Upper lobe of left lung (tissue), 6 donors: ENCODE measurements at regions not wholly inside any gene's neighbourhood (a gene's known extent, or its start where the extent isn't known, plus 50 kb on each side); places are given as distances from the start of the nearest gene placed in this dataset.

Source experiments
- ATAC-seq, 2 donors: fragments of 200-7000 bp; cut with Tn5 transposase; one replicate each; pipeline ENCODE4 v1.9.1; 2022; ENCODE audit warnings: mild to moderate bottlenecking in 2 of 2, moderate library complexity in 2 of 2; ENCODE audit not compliant: low FRiP score in 2 of 2
- DNase-seq, 2 donors: peaks; one replicate each; pipeline ENCODE4 v3.0.0-alpha.2; 2019 to 2020
- H3K27ac ChIP-seq, 4 donors: fragments of 200-600 bp; sonication (generic); one replicate each; pipeline ENCODE4 v1.5.1; 2016 to 2019
- H3K27me3 ChIP-seq, 4 donors: fragments of 200-600 bp; sonication (generic); one replicate each; pipeline ENCODE4 v1.5.1; 2017 to 2019
- H3K36me3 ChIP-seq, 4 donors: fragments of 200-600 bp; sonication (generic); one replicate each; pipeline ENCODE4 v1.5.1; 2016 to 2019
- H3K4me1 ChIP-seq, 4 donors: fragments of 200-600 bp; sonication (generic); one replicate each; pipeline ENCODE4 v1.5.1; 2018 to 2019
- H3K4me3 ChIP-seq, 4 donors: fragments of 200-600 bp; sonication (generic); one replicate each; pipeline ENCODE4 v1.5.1; 2017 to 2019; ENCODE audit warnings: mild to moderate bottlenecking in 2 of 4, moderate library complexity in 1 of 4
- H3K9me3 ChIP-seq, 4 donors: fragments of 200-600 bp; sonication (generic); one replicate each; pipeline ENCODE4 v1.5.1; 2018 to 2019
- EP300 ChIP-seq, 4 donors: sonication (generic); formaldehyde crosslinking; IDR thresholded peaks; one replicate each; pipeline ENCODE4 v1.5.1; 2017; ENCODE audit warnings: antibody characterized with exemption in 4 of 4, control low read depth in 2 of 4
- POLR2A ChIP-seq, 4 donors: fragments of 450-650 bp; IDR thresholded peaks; one replicate each; pipeline ENCODE4 v1.5.1; 2016 to 2017; ENCODE audit warnings: antibody characterized with exemption in 4 of 4, mild to moderate bottlenecking in 2 of 4
- POLR2AphosphoS5 ChIP-seq, 2 donors: sonication (generic); formaldehyde crosslinking; IDR thresholded peaks; one replicate each; pipeline ENCODE4 v1.5.1; 2017; ENCODE audit warnings: antibody characterized with exemption in 2 of 2
- WGBS, 2 donors: methylation state at CpG; one replicate each; pipeline ENCODE4 v1.1.5; 2017 to 2018; 5-methylcytosine and 5-hydroxymethylcytosine counted together
- TF ChIP-seq, protein P1 (sequence below), 6 experiments: fragments of 450-650 bp in 4 of 6; fragments of 200-600 bp in 2 of 6; sonication (generic) in 2 of 6; IDR thresholded peaks; one replicate each; pipeline ENCODE4 v1.5.1; 2016 to 2019; ENCODE audit warnings: antibody characterized with exemption in 6 of 6
- donor health status: DM: no; HTN: no; CAD: no; lungs with moderate emphysema.
- donor health status: DM: no; HTN: yes; CAD: no; lungs with severe emphysema.

DNA sequence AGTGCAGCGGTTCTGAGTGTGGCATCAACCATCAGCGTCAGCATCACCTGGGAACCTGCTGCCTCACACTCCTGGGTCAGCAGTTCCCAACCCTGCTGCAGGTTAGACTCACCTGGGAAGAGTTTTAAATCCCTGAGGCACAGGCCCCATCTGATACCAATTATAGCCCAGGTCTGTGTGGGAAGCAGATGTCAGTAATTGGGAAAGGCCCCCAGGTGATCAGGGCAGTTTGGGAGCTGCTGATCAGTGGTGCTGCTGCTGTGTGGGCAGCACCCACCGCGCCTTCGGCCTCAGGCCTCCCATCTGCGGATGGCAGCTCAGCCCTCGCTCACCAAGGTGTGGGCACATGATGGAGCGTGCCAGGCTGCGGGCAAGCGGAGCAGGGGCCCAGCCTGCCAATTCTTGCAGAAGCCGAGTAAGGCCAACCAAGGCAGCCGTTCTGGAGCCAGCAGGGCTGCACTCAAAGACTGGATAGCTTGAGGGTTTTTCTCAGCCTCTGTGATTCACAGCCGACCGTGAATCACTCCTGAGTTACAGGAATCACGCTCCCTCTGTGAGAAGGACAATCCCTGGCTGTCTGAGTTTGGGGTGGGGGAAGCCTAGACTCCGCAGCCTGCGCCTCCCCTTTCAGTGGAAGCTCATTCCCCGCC, 155.6 kb upstream of the SFSWAP start:
- WGBS, 2 donors = 86 to 100% methylated on average over 1 to 17 of the region's 18 CpGs
- ATAC-seq = no peak
- DNase-seq = no peak

DNA sequence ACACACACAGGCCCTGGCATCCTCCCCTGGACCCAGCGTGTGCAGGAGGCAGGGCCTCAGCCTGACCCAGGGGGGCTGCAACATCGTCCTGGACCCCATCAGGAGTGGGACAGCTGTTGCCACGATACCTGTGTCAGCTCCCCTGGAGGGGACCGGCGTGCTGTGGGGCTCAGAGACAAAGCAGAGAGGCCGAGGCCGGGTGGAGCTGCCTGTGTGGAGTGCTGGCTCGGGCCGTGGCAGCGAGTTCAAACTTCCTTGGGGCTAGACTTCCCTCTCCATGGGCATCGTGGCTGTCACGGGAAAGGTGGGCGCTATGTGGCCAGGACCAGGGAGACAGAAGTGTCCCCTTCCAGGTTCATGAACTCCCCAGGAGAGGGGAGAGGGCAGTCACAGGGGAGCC, 155.0 kb upstream of the SFSWAP start:
- TF ChIP-seq, protein P1, sequence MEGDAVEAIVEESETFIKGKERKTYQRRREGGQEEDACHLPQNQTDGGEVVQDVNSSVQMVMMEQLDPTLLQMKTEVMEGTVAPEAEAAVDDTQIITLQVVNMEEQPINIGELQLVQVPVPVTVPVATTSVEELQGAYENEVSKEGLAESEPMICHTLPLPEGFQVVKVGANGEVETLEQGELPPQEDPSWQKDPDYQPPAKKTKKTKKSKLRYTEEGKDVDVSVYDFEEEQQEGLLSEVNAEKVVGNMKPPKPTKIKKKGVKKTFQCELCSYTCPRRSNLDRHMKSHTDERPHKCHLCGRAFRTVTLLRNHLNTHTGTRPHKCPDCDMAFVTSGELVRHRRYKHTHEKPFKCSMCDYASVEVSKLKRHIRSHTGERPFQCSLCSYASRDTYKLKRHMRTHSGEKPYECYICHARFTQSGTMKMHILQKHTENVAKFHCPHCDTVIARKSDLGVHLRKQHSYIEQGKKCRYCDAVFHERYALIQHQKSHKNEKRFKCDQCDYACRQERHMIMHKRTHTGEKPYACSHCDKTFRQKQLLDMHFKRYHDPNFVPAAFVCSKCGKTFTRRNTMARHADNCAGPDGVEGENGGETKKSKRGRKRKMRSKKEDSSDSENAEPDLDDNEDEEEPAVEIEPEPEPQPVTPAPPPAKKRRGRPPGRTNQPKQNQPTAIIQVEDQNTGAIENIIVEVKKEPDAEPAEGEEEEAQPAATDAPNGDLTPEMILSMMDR (IDR thresholded peaks at IDR 0.05) = no peak
- TF ChIP-seq POLR2AphosphoS5 (IDR thresholded peaks at IDR 0.05) = no peak
- no peak for TF ChIP-seq POLR2A (IDR thresholded peaks at IDR 0.05)
- no peak for TF ChIP-seq EP300 (IDR thresholded peaks at IDR 0.05)
- DNase-seq (no peak), ATAC-seq (no peak)
- H3K4me1 ChIP-seq = no peaks in the 10 kb centered on the region
- 85 to 100% methylated on average over 1 to 10 of the region's 13 CpGs for WGBS, 2 donors
- no peaks in the 10 kb centered on the region for H3K36me3 ChIP-seq
- no peaks in the 10 kb centered on the region for H3K27me3 ChIP-seq
- H3K9me3 ChIP-seq = no peaks in the 10 kb centered on the region
- no peak overlapping the region for H3K27ac ChIP-seq
- H3K4me3 ChIP-seq = no peak overlapping the region

More for the DNA sequence above, 155.6 kb upstream of the SFSWAP start:
- H3K27ac ChIP-seq = no peak overlapping the region
- H3K27me3 ChIP-seq = no peaks in the 10 kb centered on the region
- no peaks in the 10 kb centered on the region for H3K4me1 ChIP-seq
- H3K9me3 ChIP-seq = no peaks in the 10 kb centered on the region
- H3K36me3 ChIP-seq = no peaks in the 10 kb centered on the region
- no peak overlapping the region for H3K4me3 ChIP-seq
- TF ChIP-seq EP300 (IDR thresholded peaks at IDR 0.05) (no peak), POLR2AphosphoS5 (IDR thresholded peaks at IDR 0.05) (no peak), POLR2A (IDR thresholded peaks at IDR 0.05) (no peak)
- TF ChIP-seq, protein P1 (IDR thresholded peaks at IDR 0.05) = no peak

DNA sequence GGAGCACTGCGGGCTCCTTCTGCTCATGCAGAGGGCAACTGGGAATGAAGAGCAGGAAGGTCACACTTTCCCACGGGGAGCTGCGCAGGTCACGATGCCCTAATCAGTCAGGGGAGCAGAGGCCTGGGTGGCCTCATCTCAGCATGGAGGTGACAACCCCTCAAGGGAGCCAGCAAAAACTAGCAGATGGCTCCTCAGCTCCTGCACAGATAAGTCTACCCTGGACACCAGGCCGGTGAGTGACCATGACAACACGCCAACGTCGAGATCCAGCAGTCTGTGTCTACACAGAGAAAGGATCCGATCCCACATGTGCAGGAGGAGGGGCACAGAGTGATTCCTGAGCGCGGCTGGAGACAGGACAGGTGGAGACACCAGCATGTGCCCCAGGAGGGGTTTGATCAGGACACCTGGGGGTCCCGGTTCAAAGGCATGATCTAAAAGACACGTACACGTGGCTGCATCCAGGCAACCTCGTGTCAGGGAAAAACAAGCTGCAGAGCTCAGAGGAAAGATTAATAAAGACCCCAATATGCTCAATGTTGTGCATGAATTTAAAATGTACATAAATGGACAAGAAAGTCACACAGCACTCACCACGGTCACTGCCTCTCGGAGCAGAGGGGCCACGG, 153.7 kb upstream of the SFSWAP start:
- no peak overlapping the region for H3K27ac ChIP-seq
- TF ChIP-seq EP300 (IDR thresholded peaks at IDR 0.05) (no peak), POLR2A (IDR thresholded peaks at IDR 0.05) (no peak), POLR2AphosphoS5 (IDR thresholded peaks at IDR 0.05) (no peak)
- TF ChIP-seq, protein P1 (IDR thresholded peaks at IDR 0.05) = no peak
- no peak for ATAC-seq
- H3K36me3 ChIP-seq = no peaks in the 10 kb centered on the region
- no peaks in the 10 kb centered on the region for H3K27me3 ChIP-seq
- H3K4me1 ChIP-seq = no peaks in the 10 kb centered on the region
- H3K9me3 ChIP-seq = no peaks in the 10 kb centered on the region
- no peak for DNase-seq
- 83 to 85% methylated on average over 12 to 18 of the region's 18 CpGs for WGBS, 2 donors
- no peak overlapping the region for H3K4me3 ChIP-seq

DNA sequence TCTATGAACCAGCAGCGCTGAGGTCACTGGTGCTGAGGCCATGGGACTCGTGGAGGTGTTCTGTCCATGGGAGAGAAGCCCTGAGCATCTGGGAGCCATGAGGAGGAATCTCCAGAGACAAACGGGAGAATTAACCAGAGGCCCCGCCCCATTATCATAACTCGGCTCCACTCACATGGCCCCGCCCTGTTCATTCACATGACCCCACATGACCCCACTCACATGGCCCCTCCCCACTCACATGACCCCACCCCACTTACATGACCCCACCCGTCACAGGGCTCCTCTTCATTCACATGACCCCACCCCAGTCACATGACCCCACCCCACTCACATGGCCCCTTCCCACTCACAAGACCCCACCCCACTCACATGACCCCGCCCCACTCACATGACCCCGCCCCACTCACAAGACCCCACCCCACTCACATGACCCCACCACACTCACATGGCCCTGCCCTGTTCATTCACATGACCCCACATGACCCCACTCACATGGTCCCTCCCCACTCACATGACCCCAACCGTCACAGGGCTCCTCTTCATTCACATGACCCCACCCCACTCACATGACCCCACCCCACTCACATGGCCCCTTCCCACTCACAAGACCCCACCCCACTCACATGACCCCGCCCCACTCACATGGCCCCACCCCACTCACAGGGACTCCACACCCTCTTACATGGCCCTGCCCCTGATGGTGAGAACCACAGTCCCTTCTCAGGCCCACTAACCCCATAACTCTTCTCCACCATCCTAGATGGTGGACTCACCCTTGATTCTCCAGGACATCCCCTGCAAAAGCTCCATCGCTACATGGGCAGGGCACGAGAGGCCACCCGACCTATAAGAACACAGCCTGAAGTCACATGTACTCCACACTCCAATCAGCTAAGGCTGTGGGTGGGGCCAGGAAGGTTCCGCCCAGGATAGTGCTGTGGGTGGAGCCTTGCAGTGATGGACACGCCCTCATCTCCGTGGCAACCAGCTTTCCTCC, 151.1 kb upstream of the SFSWAP start:
- TF ChIP-seq, protein P1 (IDR thresholded peaks at IDR 0.05) = no peak
- TF ChIP-seq EP300 (IDR thresholded peaks at IDR 0.05) (no peak), POLR2A (IDR thresholded peaks at IDR 0.05) (no peak), POLR2AphosphoS5 (IDR thresholded peaks at IDR 0.05) (no peak)
- no peaks in the 10 kb centered on the region for H3K4me1 ChIP-seq
- ATAC-seq = no peak
- H3K9me3 ChIP-seq = no peaks in the 10 kb centered on the region
- no peaks in the 10 kb centered on the region for H3K36me3 ChIP-seq
- no peaks in the 10 kb centered on the region for H3K27me3 ChIP-seq
- DNase-seq = no peak
- H3K27ac ChIP-seq = no peak overlapping the region
- WGBS, 2 donors = 74 to 91% methylated on average over 11 to 13 of the region's 17 CpGs
- no peak overlapping the region for H3K4me3 ChIP-seq
